ENCODE measurements at regions not wholly inside any gene's neighbourhood (a gene's known extent, or its start where the extent isn't known, plus 50 kb on each side); places are given as distances from the start of the nearest gene placed in this dataset.

DNA sequence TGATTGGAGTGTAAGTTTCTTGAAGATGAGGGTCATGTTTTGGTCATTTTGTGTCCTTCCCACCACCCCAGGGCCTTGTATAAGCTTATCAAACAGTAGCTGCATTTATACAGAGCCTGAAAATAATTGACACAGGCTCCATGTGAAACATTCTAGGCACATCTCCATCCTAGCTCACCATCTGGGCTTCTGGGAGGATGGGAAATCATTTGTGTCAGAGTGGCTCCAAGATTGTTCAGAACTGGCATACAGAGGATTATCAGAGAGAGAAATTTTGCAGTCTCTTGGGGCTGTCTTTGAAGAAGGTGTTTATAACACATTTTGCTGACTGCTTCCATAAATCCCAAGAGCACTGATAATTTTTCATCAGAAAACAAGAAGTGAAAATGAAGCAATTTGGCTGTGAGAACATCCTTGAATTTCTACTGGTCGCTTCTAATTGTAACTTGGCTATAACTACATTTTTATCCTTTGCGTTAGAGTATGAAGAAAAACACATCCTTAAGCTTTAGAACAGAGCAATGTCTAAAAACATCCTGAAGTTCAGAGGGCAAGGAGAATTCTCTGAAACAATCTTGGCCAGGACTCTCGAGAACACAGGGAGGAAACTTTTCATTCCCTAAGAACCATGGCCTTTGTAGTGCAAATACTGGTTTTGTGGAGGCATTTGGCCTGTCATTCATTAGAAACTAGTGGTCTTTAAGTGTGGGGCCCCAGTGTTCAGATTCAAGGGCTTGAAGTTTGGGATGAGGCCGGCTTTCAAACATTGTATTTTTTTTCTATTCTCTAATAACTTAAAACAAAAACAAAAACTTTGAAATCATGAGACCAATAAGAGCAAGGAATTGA, 151.1 kb downstream of the DACT1 start:
- Histone ChIP-seq H3K27ac (ENCODE audit: insufficient read depth, low read depth, low read length) (no peak overlapping the region), H3K9me1 (replicated peaks; ENCODE audit: control insufficient read depth, extremely low read depth, insufficient read depth, low read length) (no peaks in the 10 kb centered on the region), H3K4me3 (replicated peaks in 1 of 3; ENCODE audit: insufficient read depth in 1 of 3, low read depth in 1 of 3, low read length in 3 of 3) (no peak overlapping the region), H2AFZ (ENCODE audit: low read depth, low read length) (no peak overlapping the region), H3K36me3 (ENCODE audit: control insufficient read depth in 2 of 2, extremely low read depth in 1 of 2, insufficient read depth in 2 of 2, low read length in 2 of 2) (no peaks in the 10 kb centered on the region), H3K27me3 (ENCODE audit: control insufficient read depth in 2 of 2, insufficient read depth in 2 of 2, low read length in 2 of 2) (no peaks in the 10 kb centered on the region), H4K20me1 (replicated peaks; ENCODE audit: control insufficient read depth, extremely low read depth, insufficient read depth, low read length) (no peaks in the 10 kb centered on the region), H3K9me3 (replicated peaks; ENCODE audit: control insufficient read depth, insufficient read depth, low read length) (no peaks in the 10 kb centered on the region), H3K9ac (replicated peaks; ENCODE audit: extremely low read depth, insufficient read depth, low read length) (no peak overlapping the region), H3K4me1 (ENCODE audit: control insufficient read depth, extremely low read depth, insufficient read depth, low read length) (no peaks in the 10 kb centered on the region), H3K79me2 (ENCODE audit: control insufficient read depth, insufficient read depth, low read length) (no peaks in the 10 kb centered on the region), H3K4me2 (ENCODE audit: insufficient read depth, low read length) (no peak overlapping the region)
- DNase-seq (ENCODE audit: low read depth, low spot score) = no peak
- FAIRE-seq = no peak
- TF ChIP-seq JUN (IDR thresholded peaks at IDR 0.05; ENCODE audit: borderline replicate concordance, insufficient read depth, insufficient read length, low read depth) (no peak), POLR2AphosphoS5 (IDR thresholded peaks at IDR 0.05; ENCODE audit: insufficient read depth, low read depth, low read length) (no peak), GATA2 (IDR thresholded peaks at IDR 0.05; ENCODE audit: insufficient read depth, insufficient read length, low read depth, low read length) (no peak), MYC (IDR thresholded peaks at IDR 0.05; ENCODE audit: low read depth, low read length) (no peak), POLR2A (IDR thresholded peaks at IDR 0.05; ENCODE audit: low read depth, low read length) (no peak), FOS (IDR thresholded peaks at IDR 0.05; ENCODE audit: borderline replicate concordance, insufficient read depth, low read length) (no peak), EZH2 (IDR thresholded peaks at IDR 0.05; ENCODE audit: borderline replicate concordance, low read depth, low read length, severe bottlenecking) (no peak)
- TF ChIP-seq, protein P1, sequence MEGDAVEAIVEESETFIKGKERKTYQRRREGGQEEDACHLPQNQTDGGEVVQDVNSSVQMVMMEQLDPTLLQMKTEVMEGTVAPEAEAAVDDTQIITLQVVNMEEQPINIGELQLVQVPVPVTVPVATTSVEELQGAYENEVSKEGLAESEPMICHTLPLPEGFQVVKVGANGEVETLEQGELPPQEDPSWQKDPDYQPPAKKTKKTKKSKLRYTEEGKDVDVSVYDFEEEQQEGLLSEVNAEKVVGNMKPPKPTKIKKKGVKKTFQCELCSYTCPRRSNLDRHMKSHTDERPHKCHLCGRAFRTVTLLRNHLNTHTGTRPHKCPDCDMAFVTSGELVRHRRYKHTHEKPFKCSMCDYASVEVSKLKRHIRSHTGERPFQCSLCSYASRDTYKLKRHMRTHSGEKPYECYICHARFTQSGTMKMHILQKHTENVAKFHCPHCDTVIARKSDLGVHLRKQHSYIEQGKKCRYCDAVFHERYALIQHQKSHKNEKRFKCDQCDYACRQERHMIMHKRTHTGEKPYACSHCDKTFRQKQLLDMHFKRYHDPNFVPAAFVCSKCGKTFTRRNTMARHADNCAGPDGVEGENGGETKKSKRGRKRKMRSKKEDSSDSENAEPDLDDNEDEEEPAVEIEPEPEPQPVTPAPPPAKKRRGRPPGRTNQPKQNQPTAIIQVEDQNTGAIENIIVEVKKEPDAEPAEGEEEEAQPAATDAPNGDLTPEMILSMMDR (IDR thresholded peaks at IDR 0.05; ENCODE audit: extremely low read depth in 1 of 2, insufficient read depth in 1 of 2, low read depth in 1 of 2, low read length in 2 of 2) = no peak
- TF ChIP-seq, protein P2, sequence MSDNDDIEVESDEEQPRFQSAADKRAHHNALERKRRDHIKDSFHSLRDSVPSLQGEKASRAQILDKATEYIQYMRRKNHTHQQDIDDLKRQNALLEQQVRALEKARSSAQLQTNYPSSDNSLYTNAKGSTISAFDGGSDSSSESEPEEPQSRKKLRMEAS (IDR thresholded peaks at IDR 0.05; ENCODE audit: insufficient read depth, insufficient read length) = no peak
- POLR2A ChIA-PET = no interaction called here
- dilution Hi-C loops (cut with MboI; ENCODE audit: extremely low pct_ligation_motif_present, low sequenced_read_pairs) (no loop called here), intact Hi-C loops (cut with micrococcal nuclease) (no loop called here)
- CTCF ChIA-PET = interaction anchor here (1.3 to 1.5 kb wide), 2 partner anchors 10 to 288 kb away, joined by 5 read pairs; no protein-coding TSS in a partner anchor
- BruUV-seq (replicated peaks) = no TSS peak
